ENCODE measurements at regions not wholly inside any gene's neighbourhood (a gene's known extent, or its start where the extent isn't known, plus 50 kb on each side); places are given as distances from the start of the nearest gene placed in this dataset.

DNA sequence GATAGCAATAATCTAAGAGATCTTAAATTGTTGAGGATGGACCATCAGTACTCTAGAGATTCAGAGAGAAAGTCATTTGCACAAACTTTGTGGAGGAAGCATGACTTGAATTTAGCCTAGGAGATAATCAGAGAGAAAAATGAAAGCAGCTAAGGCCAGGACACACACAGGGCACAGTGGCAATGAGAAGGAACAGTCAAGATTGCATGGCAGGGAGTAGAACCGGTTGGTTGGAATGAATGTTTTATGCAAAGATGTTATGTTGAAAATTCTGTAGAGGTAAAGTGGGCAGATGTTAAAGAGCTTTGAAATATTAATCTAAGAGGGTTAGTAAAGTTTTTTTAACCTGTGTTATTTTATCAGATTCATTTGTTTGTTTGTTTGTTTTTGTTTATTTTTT is 521.8 kb downstream of the GATA3 start:
- H3K4me1 ChIP-seq = no peaks in the 10 kb centered on the region
- H3K4me2 ChIP-seq = no peak overlapping the region
- ATAC-seq (no peak), FAIRE-seq (no peak), DNase-seq (ENCODE audit: low read depth in 1 of 2, low spot score in 1 of 2) (no peak)
- TF ChIP-seq NPAS2 (CRISPR knock-in tag; IDR thresholded peaks at IDR 0.05; ENCODE audit: borderline replicate concordance) (no peak), EP300 (IDR thresholded peaks at IDR 0.05) (no peak), HEYL (CRISPR knock-in tag; IDR thresholded peaks at IDR 0.05) (no peak), NFE2L2 (conservative IDR thresholded peaks at IDR 0.05; ENCODE audit: low read length) (no peak), RFX5 (IDR thresholded peaks at IDR 0.05) (no peak), RNF2 (IDR thresholded peaks at IDR 0.05; ENCODE audit: borderline replicate concordance, low read depth) (no peak), ZNF302 (CRISPR knock-in tag; IDR thresholded peaks at IDR 0.05) (no peak), CHD2 (IDR thresholded peaks at IDR 0.05; ENCODE audit: low read length, partially characterized antibody) (no peak), HOXB5 (CRISPR knock-in tag; IDR thresholded peaks at IDR 0.05) (no peak)
- TF ChIP-seq, protein P1, sequence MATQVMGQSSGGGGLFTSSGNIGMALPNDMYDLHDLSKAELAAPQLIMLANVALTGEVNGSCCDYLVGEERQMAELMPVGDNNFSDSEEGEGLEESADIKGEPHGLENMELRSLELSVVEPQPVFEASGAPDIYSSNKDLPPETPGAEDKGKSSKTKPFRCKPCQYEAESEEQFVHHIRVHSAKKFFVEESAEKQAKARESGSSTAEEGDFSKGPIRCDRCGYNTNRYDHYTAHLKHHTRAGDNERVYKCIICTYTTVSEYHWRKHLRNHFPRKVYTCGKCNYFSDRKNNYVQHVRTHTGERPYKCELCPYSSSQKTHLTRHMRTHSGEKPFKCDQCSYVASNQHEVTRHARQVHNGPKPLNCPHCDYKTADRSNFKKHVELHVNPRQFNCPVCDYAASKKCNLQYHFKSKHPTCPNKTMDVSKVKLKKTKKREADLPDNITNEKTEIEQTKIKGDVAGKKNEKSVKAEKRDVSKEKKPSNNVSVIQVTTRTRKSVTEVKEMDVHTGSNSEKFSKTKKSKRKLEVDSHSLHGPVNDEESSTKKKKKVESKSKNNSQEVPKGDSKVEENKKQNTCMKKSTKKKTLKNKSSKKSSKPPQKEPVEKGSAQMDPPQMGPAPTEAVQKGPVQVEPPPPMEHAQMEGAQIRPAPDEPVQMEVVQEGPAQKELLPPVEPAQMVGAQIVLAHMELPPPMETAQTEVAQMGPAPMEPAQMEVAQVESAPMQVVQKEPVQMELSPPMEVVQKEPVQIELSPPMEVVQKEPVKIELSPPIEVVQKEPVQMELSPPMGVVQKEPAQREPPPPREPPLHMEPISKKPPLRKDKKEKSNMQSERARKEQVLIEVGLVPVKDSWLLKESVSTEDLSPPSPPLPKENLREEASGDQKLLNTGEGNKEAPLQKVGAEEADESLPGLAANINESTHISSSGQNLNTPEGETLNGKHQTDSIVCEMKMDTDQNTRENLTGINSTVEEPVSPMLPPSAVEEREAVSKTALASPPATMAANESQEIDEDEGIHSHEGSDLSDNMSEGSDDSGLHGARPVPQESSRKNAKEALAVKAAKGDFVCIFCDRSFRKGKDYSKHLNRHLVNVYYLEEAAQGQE (IDR thresholded peaks at IDR 0.05) = no peak
- TF ChIP-seq, protein P2, sequence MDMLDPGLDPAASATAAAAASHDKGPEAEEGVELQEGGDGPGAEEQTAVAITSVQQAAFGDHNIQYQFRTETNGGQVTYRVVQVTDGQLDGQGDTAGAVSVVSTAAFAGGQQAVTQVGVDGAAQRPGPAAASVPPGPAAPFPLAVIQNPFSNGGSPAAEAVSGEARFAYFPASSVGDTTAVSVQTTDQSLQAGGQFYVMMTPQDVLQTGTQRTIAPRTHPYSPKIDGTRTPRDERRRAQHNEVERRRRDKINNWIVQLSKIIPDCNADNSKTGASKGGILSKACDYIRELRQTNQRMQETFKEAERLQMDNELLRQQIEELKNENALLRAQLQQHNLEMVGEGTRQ (IDR thresholded peaks at IDR 0.05) = no peak
- ChIA-PET CTCF (interaction anchor here (0.6 kb wide), 1 partner anchor 249 kb away, joined by 3 read pairs; no protein-coding TSS in a partner anchor), POLR2A (no interaction called here)
- no peak overlapping the region for H3K4me3 ChIP-seq
- WGBS (ENCODE audit: missing lambda C conversion rate) = 91% methylated on average over 1 of the region's 1 CpG
- H3K27ac ChIP-seq = no peak overlapping the region
- H3K9me3 ChIP-seq = no peaks in the 10 kb centered on the region

DNA sequence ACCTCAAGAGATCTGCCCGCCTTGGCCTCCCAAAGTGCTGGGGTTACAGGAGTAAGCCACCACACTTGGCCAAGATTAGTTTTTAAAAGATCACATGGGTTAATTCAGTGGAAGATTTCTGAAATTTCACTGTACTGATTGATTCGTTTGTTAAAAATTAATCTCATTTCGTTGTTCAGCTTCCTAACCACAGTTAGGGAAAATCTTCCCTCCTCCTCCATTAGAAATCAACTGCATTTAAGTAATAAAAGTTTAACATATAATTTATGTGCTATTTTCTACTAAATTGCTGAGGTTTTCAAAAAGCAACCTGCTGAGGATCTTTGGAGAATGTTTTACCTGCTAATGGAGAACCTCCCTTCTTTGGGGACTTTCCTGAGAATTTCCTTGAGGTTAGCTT is 522.4 kb downstream of the GATA3 start:
- TF ChIP-seq CHD4 (IDR thresholded peaks at IDR 0.05; ENCODE audit: borderline replicate concordance) = no peak
- TF ChIP-seq MAFK (IDR thresholded peaks at IDR 0.05; ENCODE audit: partially characterized antibody) = peak; percentile 19
- TF ChIP-seq, protein P3, sequence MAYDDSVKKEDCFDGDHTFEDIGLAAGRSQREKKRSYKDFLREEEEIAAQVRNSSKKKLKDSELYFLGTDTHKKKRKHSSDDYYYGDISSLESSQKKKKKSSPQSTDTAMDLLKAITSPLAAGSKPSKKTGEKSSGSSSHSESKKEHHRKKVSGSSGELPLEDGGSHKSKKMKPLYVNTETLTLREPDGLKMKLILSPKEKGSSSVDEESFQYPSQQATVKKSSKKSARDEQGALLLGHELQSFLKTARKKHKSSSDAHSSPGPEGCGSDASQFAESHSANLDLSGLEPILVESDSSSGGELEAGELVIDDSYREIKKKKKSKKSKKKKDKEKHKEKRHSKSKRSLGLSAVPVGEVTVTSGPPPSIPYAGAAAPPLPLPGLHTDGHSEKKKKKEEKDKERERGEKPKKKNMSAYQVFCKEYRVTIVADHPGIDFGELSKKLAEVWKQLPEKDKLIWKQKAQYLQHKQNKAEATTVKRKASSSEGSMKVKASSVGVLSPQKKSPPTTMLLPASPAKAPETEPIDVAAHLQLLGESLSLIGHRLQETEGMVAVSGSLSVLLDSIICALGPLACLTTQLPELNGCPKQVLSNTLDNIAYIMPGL (CRISPR knock-in tag; IDR thresholded peaks at IDR 0.05; ENCODE audit: borderline replicate concordance) = no peak
- FAIRE-seq (no peak), ATAC-seq (no peak), DNase-seq (ENCODE audit: low read depth in 1 of 2, low spot score in 1 of 2) (no peak)
- no peak overlapping the region for H3K4me2 ChIP-seq
- ChIA-PET POLR2A (no interaction called here), CTCF (interaction anchor here (0.7 kb wide), 1 partner anchor 212 kb away, joined by 3 read pairs; no protein-coding TSS in a partner anchor)
- no peaks in the 10 kb centered on the region for H3K4me1 ChIP-seq
- 78% methylated on average over 3 of the region's 3 CpGs for WGBS (ENCODE audit: missing lambda C conversion rate)
- no peaks in the 10 kb centered on the region for H3K9me3 ChIP-seq
- no peak overlapping the region for H3K4me3 ChIP-seq
- no peak overlapping the region for H3K27ac ChIP-seq

DNA sequence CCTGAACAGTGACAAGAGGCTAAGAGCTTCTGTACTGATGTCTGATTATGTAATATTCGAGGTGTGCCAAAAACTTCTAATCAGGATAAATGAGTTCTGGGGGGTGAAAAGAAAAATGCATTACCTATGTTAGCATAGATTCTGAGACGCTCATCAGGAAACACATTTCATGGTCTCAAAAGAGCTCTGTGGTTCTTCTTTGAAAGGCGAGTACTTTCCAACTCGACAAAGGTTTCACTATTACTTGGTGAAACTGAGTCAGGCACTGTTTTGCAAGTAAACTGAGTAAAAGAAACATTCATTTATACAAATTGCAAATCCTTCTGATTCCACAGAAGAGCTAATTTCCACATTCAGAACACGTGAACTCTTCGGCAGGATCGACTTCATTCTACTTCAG is 523.2 kb downstream of the GATA3 start:
- no peak overlapping the region for H3K4me2 ChIP-seq
- no peak overlapping the region for H3K4me3 ChIP-seq
- FAIRE-seq (no peak), DNase-seq (ENCODE audit: low read depth in 1 of 2, low spot score in 1 of 2) (no peak), ATAC-seq (no peak)
- ChIA-PET POLR2A (no interaction called here), CTCF (no interaction called here)
- H3K27ac ChIP-seq = no peak overlapping the region
- 65% methylated on average over 7 of the region's 7 CpGs for WGBS (ENCODE audit: missing lambda C conversion rate)
- H3K4me1 ChIP-seq = no peaks in the 10 kb centered on the region
- TF ChIP-seq HDAC2 (IDR thresholded peaks at IDR 0.05) (no peak), CBX2 (IDR thresholded peaks at IDR 0.05; ENCODE audit: borderline replicate concordance, low read depth) (no peak), RCOR1 (IDR thresholded peaks at IDR 0.05; ENCODE audit: low read depth, low read length) (no peak), TP53 (CRISPR knock-in tag; IDR thresholded peaks at IDR 0.05) (no peak)
- no peaks in the 10 kb centered on the region for H3K9me3 ChIP-seq
